22Rv1 (cell line): ENCODE measurements at regions not wholly inside any gene's neighbourhood (a gene's known extent, or its start where the extent isn't known, plus 50 kb on each side); places are given as distances from the start of the nearest gene placed in this dataset.

ENCODE experiments used
- ZFX ChIP-seq: fragments of 450-650 bp; IDR thresholded peaks from 2 replicates; pipeline ENCODE4 v1.6.1; 2017; ENCODE audit warnings: antibody characterized with exemption, borderline replicate concordance
- TF ChIP-seq, protein P1 (sequence below): fragments of 450-650 bp; IDR thresholded peaks from 2 replicates; pipeline ENCODE4 v1.5.1; 2017; ENCODE audit warnings: mild to moderate bottlenecking

DNA sequence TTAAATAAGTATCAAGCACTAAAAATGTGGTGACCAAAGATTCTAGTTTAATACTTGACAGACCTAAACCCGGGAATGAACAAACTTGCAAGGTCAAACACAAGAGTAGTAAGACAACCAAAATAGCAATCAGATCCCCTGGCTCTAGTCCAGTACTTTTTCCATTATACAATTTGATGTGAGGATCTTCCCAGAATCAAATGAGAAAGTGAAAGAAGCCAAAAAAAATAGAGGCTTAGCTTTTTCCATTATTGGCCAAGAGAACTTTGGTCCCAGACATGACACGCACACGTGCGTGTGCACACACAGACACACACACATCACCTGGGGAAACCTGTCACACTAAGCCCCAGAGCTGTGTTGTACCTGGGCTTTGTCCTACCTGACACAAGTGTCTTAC, 300.6 kb upstream of the CDH5 start:
- TF ChIP-seq, protein P1, sequence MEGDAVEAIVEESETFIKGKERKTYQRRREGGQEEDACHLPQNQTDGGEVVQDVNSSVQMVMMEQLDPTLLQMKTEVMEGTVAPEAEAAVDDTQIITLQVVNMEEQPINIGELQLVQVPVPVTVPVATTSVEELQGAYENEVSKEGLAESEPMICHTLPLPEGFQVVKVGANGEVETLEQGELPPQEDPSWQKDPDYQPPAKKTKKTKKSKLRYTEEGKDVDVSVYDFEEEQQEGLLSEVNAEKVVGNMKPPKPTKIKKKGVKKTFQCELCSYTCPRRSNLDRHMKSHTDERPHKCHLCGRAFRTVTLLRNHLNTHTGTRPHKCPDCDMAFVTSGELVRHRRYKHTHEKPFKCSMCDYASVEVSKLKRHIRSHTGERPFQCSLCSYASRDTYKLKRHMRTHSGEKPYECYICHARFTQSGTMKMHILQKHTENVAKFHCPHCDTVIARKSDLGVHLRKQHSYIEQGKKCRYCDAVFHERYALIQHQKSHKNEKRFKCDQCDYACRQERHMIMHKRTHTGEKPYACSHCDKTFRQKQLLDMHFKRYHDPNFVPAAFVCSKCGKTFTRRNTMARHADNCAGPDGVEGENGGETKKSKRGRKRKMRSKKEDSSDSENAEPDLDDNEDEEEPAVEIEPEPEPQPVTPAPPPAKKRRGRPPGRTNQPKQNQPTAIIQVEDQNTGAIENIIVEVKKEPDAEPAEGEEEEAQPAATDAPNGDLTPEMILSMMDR = no peak
- TF ChIP-seq ZFX = no peak
